ENCODE measurements at regions not wholly inside any gene's neighbourhood (a gene's known extent, or its start where the extent isn't known, plus 50 kb on each side); places are given as distances from the start of the nearest gene placed in this dataset.
"Not testable (repeated sequence)": the region's sequence is repeated elsewhere in the genome, so short reads cannot be mapped to it uniquely, and the experiment has no call there.

GRCh38 chr12:131409211-131409610 is 301.7 kb upstream of the SFSWAP start:
- Histone ChIP-seq H3K9me3 (ENCODE audit: control insufficient read depth in 3 of 3, low read length in 3 of 3) (no peaks in the 10 kb centered on the region), H3K27me3 (ENCODE audit: control insufficient read depth in 3 of 3, insufficient read depth in 3 of 3, low read length in 3 of 3) (peaks cover 0 to 22% (median 16%) of the 10 kb centered on the region in 3 donors), H3K36me3 (ENCODE audit: control insufficient read depth in 3 of 3, insufficient read depth in 3 of 3, low read length in 3 of 3) (no peaks in the 10 kb centered on the region), H3K4me1 (ENCODE audit: control insufficient read depth in 3 of 3, insufficient read depth in 3 of 3, low read length in 3 of 3) (no peaks in the 10 kb centered on the region), H3K9ac (ENCODE audit: low read depth in 1 of 3, low read length in 3 of 3) (no peak overlapping the region), H3K27ac (ENCODE audit: low read depth, low read length) (no peak overlapping the region), H3K4me3 (ENCODE audit: low read length in 3 of 3) (no peak overlapping the region)

GRCh38 chr12:131411827-131412226 is 299.1 kb upstream of the SFSWAP start:
- not testable (repeated sequence) for H3K4me1 ChIP-seq (ENCODE audit: control insufficient read depth in 3 of 3, insufficient read depth in 3 of 3, low read length in 3 of 3); H3K9me3 ChIP-seq (ENCODE audit: control insufficient read depth in 3 of 3, low read length in 3 of 3); H3K4me3 ChIP-seq (ENCODE audit: low read length in 3 of 3); H3K27ac ChIP-seq (ENCODE audit: low read depth, low read length); H3K9ac ChIP-seq (ENCODE audit: low read depth in 1 of 3, low read length in 3 of 3); H3K36me3 ChIP-seq (ENCODE audit: control insufficient read depth in 3 of 3, insufficient read depth in 3 of 3, low read length in 3 of 3)
- peaks cover 0 to 22% (median 10%) of the 10 kb centered on the region in 3 donors for H3K27me3 ChIP-seq (ENCODE audit: control insufficient read depth in 3 of 3, insufficient read depth in 3 of 3, low read length in 3 of 3)

- H3K36me3 ChIP-seq (ENCODE audit: control insufficient read depth in 3 of 3, insufficient read depth in 3 of 3, low read length in 3 of 3) = no peaks in the 10 kb centered on the region
- H3K27ac ChIP-seq (ENCODE audit: low read depth, low read length) = no peak overlapping the region
- H3K4me1 ChIP-seq (ENCODE audit: control insufficient read depth in 3 of 3, insufficient read depth in 3 of 3, low read length in 3 of 3) = no peaks in the 10 kb centered on the region
- H3K9me3 ChIP-seq (ENCODE audit: control insufficient read depth in 3 of 3, low read length in 3 of 3) = no peaks in the 10 kb centered on the region
- no peak overlapping the region for H3K9ac ChIP-seq (ENCODE audit: low read depth in 1 of 3, low read length in 3 of 3)
- peaks cover 0 to 12% (median 8%) of the 10 kb centered on the region in 3 donors for H3K27me3 ChIP-seq (ENCODE audit: control insufficient read depth in 3 of 3, insufficient read depth in 3 of 3, low read length in 3 of 3)
- H3K4me3 ChIP-seq (ENCODE audit: low read length in 3 of 3) = no peak overlapping the region
Observed at GRCh38 chr12:131413006-131413405, 297.9 kb upstream of the SFSWAP start.

- H3K27ac ChIP-seq (ENCODE audit: low read depth, low read length) = no peak overlapping the region
- no peaks in the 10 kb centered on the region for H3K4me1 ChIP-seq (ENCODE audit: control insufficient read depth in 3 of 3, insufficient read depth in 3 of 3, low read length in 3 of 3)
- peaks cover 0 to 12% (median 8%) of the 10 kb centered on the region in 3 donors for H3K27me3 ChIP-seq (ENCODE audit: control insufficient read depth in 3 of 3, insufficient read depth in 3 of 3, low read length in 3 of 3)
- H3K9me3 ChIP-seq (ENCODE audit: control insufficient read depth in 3 of 3, low read length in 3 of 3) = no peaks in the 10 kb centered on the region
- no peaks in the 10 kb centered on the region for H3K36me3 ChIP-seq (ENCODE audit: control insufficient read depth in 3 of 3, insufficient read depth in 3 of 3, low read length in 3 of 3)
- H3K4me3 ChIP-seq (ENCODE audit: low read length in 3 of 3) = no peak overlapping the region
- H3K9ac ChIP-seq (ENCODE audit: low read depth in 1 of 3, low read length in 3 of 3) = no peak overlapping the region
Observed at GRCh38 chr12:131413471-131413870, 297.4 kb upstream of the SFSWAP start.

GRCh38 chr12:131414155-131414922 is 296.6 kb upstream of the SFSWAP start:
- H3K4me1 ChIP-seq (ENCODE audit: control insufficient read depth in 3 of 3, insufficient read depth in 3 of 3, low read length in 3 of 3); H3K4me3 ChIP-seq (ENCODE audit: low read length in 3 of 3); H3K27ac ChIP-seq (ENCODE audit: low read depth, low read length); H3K36me3 ChIP-seq (ENCODE audit: control insufficient read depth in 3 of 3, insufficient read depth in 3 of 3, low read length in 3 of 3); H3K9me3 ChIP-seq (ENCODE audit: control insufficient read depth in 3 of 3, low read length in 3 of 3); H3K9ac ChIP-seq (ENCODE audit: low read depth in 1 of 3, low read length in 3 of 3): not testable (repeated sequence)
- H3K27me3 ChIP-seq (ENCODE audit: control insufficient read depth in 3 of 3, insufficient read depth in 3 of 3, low read length in 3 of 3) = peaks cover 0 to 12% (median 10%) of the 10 kb centered on the region in 3 donors

- Histone ChIP-seq H3K4me1 (ENCODE audit: control insufficient read depth in 3 of 3, insufficient read depth in 3 of 3, low read length in 3 of 3) (no peaks in the 10 kb centered on the region), H3K9ac (ENCODE audit: low read depth in 1 of 3, low read length in 3 of 3) (no peak overlapping the region), H3K27me3 (ENCODE audit: control insufficient read depth in 3 of 3, insufficient read depth in 3 of 3, low read length in 3 of 3) (peaks cover 4 to 13% (median 7%) of the 10 kb centered on the region in 3 donors), H3K4me3 (ENCODE audit: low read length in 3 of 3) (no peak overlapping the region), H3K9me3 (ENCODE audit: control insufficient read depth in 3 of 3, low read length in 3 of 3) (no peaks in the 10 kb centered on the region), H3K36me3 (ENCODE audit: control insufficient read depth in 3 of 3, insufficient read depth in 3 of 3, low read length in 3 of 3) (no peaks in the 10 kb centered on the region), H3K27ac (ENCODE audit: low read depth, low read length) (no peak overlapping the region)
Observed at GRCh38 chr12:131415781-131416180, 295.1 kb upstream of the SFSWAP start.

- Histone ChIP-seq H3K4me3 (ENCODE audit: low read length in 3 of 3) (no peak overlapping the region), H3K27me3 (ENCODE audit: control insufficient read depth in 3 of 3, insufficient read depth in 3 of 3, low read length in 3 of 3) (peaks cover 11 to 20% (median 17%) of the 10 kb centered on the region in 3 donors), H3K36me3 (ENCODE audit: control insufficient read depth in 3 of 3, insufficient read depth in 3 of 3, low read length in 3 of 3) (no peaks in the 10 kb centered on the region), H3K4me1 (ENCODE audit: control insufficient read depth in 3 of 3, insufficient read depth in 3 of 3, low read length in 3 of 3) (no peaks in the 10 kb centered on the region), H3K27ac (ENCODE audit: low read depth, low read length) (no peak overlapping the region), H3K9ac (ENCODE audit: low read depth in 1 of 3, low read length in 3 of 3) (no peak overlapping the region), H3K9me3 (ENCODE audit: control insufficient read depth in 3 of 3, low read length in 3 of 3) (peaks cover 0 to 3% (median 0%) of the 10 kb centered on the region in 3 donors)
Observed at GRCh38 chr12:131418121-131418520, 292.8 kb upstream of the SFSWAP start.

- Histone ChIP-seq H3K27ac (ENCODE audit: low read depth, low read length) (no peak overlapping the region), H3K27me3 (ENCODE audit: control insufficient read depth in 3 of 3, insufficient read depth in 3 of 3, low read length in 3 of 3) (peaks cover 11 to 21% (median 18%) of the 10 kb centered on the region in 3 donors), H3K4me3 (ENCODE audit: low read length in 3 of 3) (no peak overlapping the region), H3K9ac (ENCODE audit: low read depth in 1 of 3, low read length in 3 of 3) (no peak overlapping the region), H3K9me3 (ENCODE audit: control insufficient read depth in 3 of 3, low read length in 3 of 3) (peaks cover 0 to 6% (median 3%) of the 10 kb centered on the region in 3 donors), H3K36me3 (ENCODE audit: control insufficient read depth in 3 of 3, insufficient read depth in 3 of 3, low read length in 3 of 3) (no peaks in the 10 kb centered on the region), H3K4me1 (ENCODE audit: control insufficient read depth in 3 of 3, insufficient read depth in 3 of 3, low read length in 3 of 3) (no peaks in the 10 kb centered on the region)
Observed at GRCh38 chr12:131418884-131419283, 292.0 kb upstream of the SFSWAP start.

- H3K9ac ChIP-seq (ENCODE audit: low read depth in 1 of 3, low read length in 3 of 3) = no peak overlapping the region
- peaks cover 0 to 14% (median 3%) of the 10 kb centered on the region in 3 donors for H3K9me3 ChIP-seq (ENCODE audit: control insufficient read depth in 3 of 3, low read length in 3 of 3)
- peaks cover 11 to 21% (median 18%) of the 10 kb centered on the region in 3 donors for H3K27me3 ChIP-seq (ENCODE audit: control insufficient read depth in 3 of 3, insufficient read depth in 3 of 3, low read length in 3 of 3)
- no peaks in the 10 kb centered on the region for H3K36me3 ChIP-seq (ENCODE audit: control insufficient read depth in 3 of 3, insufficient read depth in 3 of 3, low read length in 3 of 3)
- no peaks in the 10 kb centered on the region for H3K4me1 ChIP-seq (ENCODE audit: control insufficient read depth in 3 of 3, insufficient read depth in 3 of 3, low read length in 3 of 3)
- H3K4me3 ChIP-seq (ENCODE audit: low read length in 3 of 3) = no peak overlapping the region
- no peak overlapping the region for H3K27ac ChIP-seq (ENCODE audit: low read depth, low read length)
Observed at GRCh38 chr12:131420867-131421447, 289.9 kb upstream of the SFSWAP start.

GRCh38 chr12:131421509-131422186 is 289.2 kb upstream of the SFSWAP start:
- H3K4me1 ChIP-seq (ENCODE audit: control insufficient read depth in 3 of 3, insufficient read depth in 3 of 3, low read length in 3 of 3) = no peaks in the 10 kb centered on the region
- peaks cover 0 to 14% (median 3%) of the 10 kb centered on the region in 3 donors for H3K9me3 ChIP-seq (ENCODE audit: control insufficient read depth in 3 of 3, low read length in 3 of 3)
- H3K36me3 ChIP-seq (ENCODE audit: control insufficient read depth in 3 of 3, insufficient read depth in 3 of 3, low read length in 3 of 3) = no peaks in the 10 kb centered on the region
- H3K4me3 ChIP-seq (ENCODE audit: low read length in 3 of 3) = no peak overlapping the region
- no peak overlapping the region for H3K27ac ChIP-seq (ENCODE audit: low read depth, low read length)
- H3K27me3 ChIP-seq (ENCODE audit: control insufficient read depth in 3 of 3, insufficient read depth in 3 of 3, low read length in 3 of 3) = peaks cover 11 to 21% (median 18%) of the 10 kb centered on the region in 3 donors
- no peak overlapping the region for H3K9ac ChIP-seq (ENCODE audit: low read depth in 1 of 3, low read length in 3 of 3)

Measured in skeletal muscle tissue (tissue), 3 donors.